ENCODE measurements at regions not wholly inside any gene's neighbourhood (a gene's known extent, or its start where the extent isn't known, plus 50 kb on each side); places are given as distances from the start of the nearest gene placed in this dataset.

DNA sequence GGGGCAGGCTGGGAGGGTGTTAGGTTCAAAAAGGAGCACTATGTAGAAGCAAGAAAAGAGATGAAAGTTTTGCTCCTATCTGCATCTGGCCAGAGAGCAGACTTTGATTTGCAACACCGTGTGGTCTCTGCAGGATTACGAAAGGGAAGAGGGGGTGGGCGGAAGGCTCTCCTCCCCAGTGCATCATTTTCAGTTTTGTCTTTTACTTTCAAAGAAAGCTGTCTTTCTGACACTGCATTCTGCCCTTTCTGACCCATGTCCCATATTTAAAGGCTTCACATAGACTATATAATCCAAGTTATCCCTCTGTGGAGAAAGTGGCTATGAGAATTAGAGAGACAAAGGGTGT, 126.5 kb downstream of the RHOU start:
- Histone ChIP-seq H3K36me3 (no peaks in the 10 kb centered on the region), H3K27me3 (no peaks in the 10 kb centered on the region), H3K4me1 (peaks cover 0 to 32% (median 2%) of the 10 kb centered on the region in 4 donors), H3K9me3 (no peaks in the 10 kb centered on the region), H3K27ac (peak overlapping the region in 3 of 4 donors; percentile 50 to 90 (median 75)), H3K4me3 (no peak overlapping the region)
- DNase-seq: no peak
- TF ChIP-seq, protein P1, sequence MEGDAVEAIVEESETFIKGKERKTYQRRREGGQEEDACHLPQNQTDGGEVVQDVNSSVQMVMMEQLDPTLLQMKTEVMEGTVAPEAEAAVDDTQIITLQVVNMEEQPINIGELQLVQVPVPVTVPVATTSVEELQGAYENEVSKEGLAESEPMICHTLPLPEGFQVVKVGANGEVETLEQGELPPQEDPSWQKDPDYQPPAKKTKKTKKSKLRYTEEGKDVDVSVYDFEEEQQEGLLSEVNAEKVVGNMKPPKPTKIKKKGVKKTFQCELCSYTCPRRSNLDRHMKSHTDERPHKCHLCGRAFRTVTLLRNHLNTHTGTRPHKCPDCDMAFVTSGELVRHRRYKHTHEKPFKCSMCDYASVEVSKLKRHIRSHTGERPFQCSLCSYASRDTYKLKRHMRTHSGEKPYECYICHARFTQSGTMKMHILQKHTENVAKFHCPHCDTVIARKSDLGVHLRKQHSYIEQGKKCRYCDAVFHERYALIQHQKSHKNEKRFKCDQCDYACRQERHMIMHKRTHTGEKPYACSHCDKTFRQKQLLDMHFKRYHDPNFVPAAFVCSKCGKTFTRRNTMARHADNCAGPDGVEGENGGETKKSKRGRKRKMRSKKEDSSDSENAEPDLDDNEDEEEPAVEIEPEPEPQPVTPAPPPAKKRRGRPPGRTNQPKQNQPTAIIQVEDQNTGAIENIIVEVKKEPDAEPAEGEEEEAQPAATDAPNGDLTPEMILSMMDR (IDR thresholded peaks at IDR 0.05): no peak
- no peak for TF ChIP-seq POLR2A (IDR thresholded peaks at IDR 0.05)

DNA sequence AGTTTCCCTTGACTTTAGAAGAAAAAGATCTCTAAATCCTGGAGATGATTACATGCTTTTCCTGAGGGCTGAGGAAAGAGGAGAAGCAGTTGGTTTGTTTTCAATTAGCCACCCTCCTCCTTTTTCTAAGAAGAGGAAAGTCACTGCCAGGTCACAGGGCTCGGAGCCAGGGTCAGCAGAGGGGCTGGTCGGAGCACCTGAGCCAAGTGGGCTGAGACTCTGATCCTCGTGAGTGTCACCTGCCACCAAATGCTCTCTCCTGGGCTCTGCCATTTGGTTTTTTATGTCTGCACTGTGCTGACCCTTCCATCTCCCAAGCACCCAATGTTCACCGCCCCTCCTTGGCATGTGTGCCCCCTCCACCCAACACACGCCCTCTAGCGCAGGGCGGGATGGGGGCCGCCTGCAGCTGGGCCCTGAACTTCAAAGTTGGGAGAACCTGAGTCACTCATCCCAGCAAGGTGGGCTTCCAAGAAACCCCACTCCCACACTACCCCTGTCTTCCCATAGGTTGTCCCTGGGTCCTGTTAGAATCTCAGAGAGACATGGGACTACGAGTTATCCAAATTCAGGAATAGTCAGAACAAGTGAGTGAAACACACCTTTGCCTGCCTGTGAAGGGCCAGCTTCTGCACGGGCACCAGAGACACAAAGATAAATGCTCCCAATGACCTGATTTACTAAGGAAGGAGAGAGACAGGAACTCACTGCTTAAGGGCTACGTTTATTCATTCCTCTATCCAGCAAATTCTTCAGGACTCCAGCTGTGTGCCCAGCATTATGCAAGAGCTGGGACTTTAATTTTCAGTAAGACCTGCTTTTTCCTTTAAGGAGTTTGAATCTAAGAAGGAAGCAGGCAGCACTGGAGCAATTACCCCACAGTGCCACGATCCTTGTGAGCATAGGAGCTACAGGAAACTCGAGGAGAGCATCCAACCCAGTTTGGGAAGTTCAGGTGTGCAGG, 127.5 kb downstream of the RHOU start:
- Histone ChIP-seq H3K4me1 (peaks cover 0 to 38% (median 2%) of the 10 kb centered on the region in 4 donors), H3K9me3 (no peaks in the 10 kb centered on the region), H3K36me3 (no peaks in the 10 kb centered on the region), H3K4me3 (no peak overlapping the region), H3K27me3 (no peaks in the 10 kb centered on the region), H3K27ac (peak overlapping the region in 1 of 4 donors; percentile 90)
- TF ChIP-seq, protein P1 (IDR thresholded peaks at IDR 0.05): no peak
- TF ChIP-seq POLR2A (IDR thresholded peaks at IDR 0.05): no peak
- no peak for DNase-seq

DNA sequence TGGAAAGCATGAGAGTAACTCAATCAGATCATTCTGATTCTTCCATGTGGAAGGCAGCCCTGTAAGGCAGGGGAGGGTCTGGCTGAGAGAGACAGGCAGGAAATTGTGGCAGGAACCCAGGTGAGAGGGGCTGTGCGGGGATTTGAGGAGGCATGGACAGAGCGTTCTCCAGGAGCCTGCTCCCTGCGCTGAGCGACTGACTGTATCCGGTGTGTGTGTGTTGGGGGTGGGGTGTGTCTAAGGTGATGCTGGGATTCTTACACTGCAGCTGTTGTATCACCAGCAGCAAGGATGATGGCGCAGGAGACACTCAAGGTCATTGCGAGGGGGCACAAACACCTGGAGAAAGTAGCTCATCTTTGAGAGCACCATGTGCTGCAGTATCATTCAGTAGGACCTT, 128.5 kb downstream of the RHOU start:
- DNase-seq: no peak
- H3K36me3 ChIP-seq: no peaks in the 10 kb centered on the region
- TF ChIP-seq, protein P1 (IDR thresholded peaks at IDR 0.05): no peak
- no peak for TF ChIP-seq POLR2A (IDR thresholded peaks at IDR 0.05)
- no peak overlapping the region for H3K4me3 ChIP-seq
- H3K4me1 ChIP-seq: peaks cover 0 to 42% (median 2%) of the 10 kb centered on the region in 4 donors
- no peaks in the 10 kb centered on the region for H3K27me3 ChIP-seq
- H3K9me3 ChIP-seq: no peaks in the 10 kb centered on the region
- no peak overlapping the region for H3K27ac ChIP-seq

DNA sequence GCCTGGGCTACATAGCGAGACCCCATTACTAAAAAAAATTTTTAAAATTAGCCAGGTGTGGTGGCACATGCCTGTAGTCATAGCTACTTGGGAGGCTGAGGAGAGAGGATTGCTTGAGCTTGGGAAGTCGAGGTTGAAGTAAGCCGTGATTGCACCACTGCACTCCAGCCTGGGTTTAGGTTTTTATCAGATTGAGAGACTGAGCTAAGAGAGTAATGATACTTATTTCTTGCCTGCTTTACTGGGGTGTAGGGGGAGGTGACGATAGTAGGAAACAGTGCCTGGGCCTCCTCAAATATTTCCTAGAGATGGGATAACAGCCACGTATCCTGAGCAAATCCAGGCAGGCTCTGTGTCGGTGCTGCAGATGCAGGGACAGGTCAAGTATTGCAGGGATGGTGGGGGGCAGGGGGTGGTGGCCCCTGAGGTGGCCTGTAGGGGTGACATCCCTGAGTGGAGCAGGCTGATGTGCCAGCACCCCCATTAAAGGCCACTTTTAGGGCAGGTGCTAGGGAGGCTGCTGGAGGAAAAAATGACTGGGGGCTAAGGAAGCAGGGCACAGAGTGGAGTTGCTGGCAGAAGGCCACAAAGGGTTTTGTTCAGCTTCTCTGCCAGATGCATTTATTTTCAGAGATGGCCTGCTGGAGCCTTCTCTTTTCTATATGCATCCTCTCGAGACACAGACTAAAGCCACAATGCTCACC, 130.5 kb downstream of the RHOU start:
- Histone ChIP-seq H3K4me3 (no peak overlapping the region), H3K9me3 (no peaks in the 10 kb centered on the region), H3K36me3 (no peaks in the 10 kb centered on the region), H3K27ac (peak overlapping the region in 3 of 4 donors; percentile 51 to 85 (median 79)), H3K27me3 (no peaks in the 10 kb centered on the region), H3K4me1 (peaks cover 0 to 42% (median 2%) of the 10 kb centered on the region in 4 donors)
- TF ChIP-seq POLR2A (IDR thresholded peaks at IDR 0.05): no peak
- TF ChIP-seq, protein P1 (IDR thresholded peaks at IDR 0.05): no peak
- DNase-seq: no peak

DNA sequence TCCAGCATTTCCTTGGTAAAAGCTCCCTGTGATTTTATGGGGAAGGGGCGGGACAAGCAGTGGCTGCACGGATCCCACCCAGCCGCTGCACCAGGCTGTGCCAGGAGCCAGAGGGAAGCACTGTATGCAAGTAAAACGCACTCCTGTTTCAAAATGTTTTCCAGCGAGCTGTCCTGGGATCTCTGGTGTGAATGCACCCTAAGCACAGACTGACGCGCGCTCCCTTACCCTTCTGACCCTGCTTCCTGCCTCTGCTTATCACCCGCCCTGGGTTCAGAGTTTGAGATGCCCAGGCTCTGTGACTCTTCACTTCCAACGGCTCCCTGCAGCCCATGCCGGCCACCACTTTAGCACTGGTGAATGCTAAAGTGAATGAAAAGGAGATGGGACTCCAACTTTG, 131.2 kb downstream of the RHOU start:
- Histone ChIP-seq H3K27ac (peak overlapping the region in 3 of 4 donors; percentile 51 to 85 (median 79)), H3K4me3 (no peak overlapping the region), H3K27me3 (no peaks in the 10 kb centered on the region), H3K36me3 (no peaks in the 10 kb centered on the region), H3K9me3 (no peaks in the 10 kb centered on the region), H3K4me1 (peaks cover 0 to 41% (median 2%) of the 10 kb centered on the region in 4 donors)
- TF ChIP-seq POLR2A (IDR thresholded peaks at IDR 0.05): peak in 1 of 2 donors; percentile 33
- TF ChIP-seq, protein P1 (IDR thresholded peaks at IDR 0.05): no peak
- peak in 2 of 3 donors; percentile 79 to 80 for DNase-seq

Measured in Peyer's patch (tissue), 4 donors.